HEK293 (cell line): ENCODE measurements at regions not wholly inside any gene's neighbourhood (a gene's known extent, or its start where the extent isn't known, plus 50 kb on each side); places are given as distances from the start of the nearest gene placed in this dataset.

ENCODE experiments used
- CTCF ChIP-seq: fragments of 450-650 bp; formaldehyde crosslinking; IDR thresholded peaks from 2 replicates; pipeline ENCODE4 v1.5.1; 2016; ENCODE audit warnings: missing biosample characterization, missing genetic modification characterization
- YY1 ChIP-seq: fragments of 450-650 bp; formaldehyde crosslinking; IDR thresholded peaks from 2 replicates; pipeline ENCODE4 v1.5.1; 2018; ENCODE audit warnings: missing biosample characterization, missing genetic modification characterization
- ZNF324 ChIP-seq: fragments of 450-650 bp; formaldehyde crosslinking; IDR thresholded peaks from 2 replicates; pipeline ENCODE4 v1.5.1; 2016; ENCODE audit warnings: missing biosample characterization, missing genetic modification characterization

DNA sequence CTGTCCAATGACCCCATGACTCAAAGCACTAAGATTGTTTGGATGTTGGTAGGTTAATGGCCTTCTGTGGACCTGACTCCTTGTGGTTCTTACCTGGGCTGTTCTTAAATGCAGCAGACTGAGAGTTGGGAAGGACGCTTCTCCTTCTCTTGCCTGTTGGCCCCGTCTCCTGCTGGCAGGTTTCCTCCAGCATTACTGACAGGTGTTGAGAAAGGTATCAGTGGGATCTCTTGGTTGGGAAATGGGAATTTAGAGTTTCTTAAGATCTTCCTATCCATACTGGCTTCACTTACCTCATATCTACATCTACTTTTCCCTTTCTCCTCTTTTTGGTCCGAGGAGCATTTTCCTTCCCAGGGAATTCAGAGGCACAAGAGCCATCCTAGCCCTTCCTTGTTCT lies 57.9 kb downstream of the TET3 start:
- TF ChIP-seq YY1 (tag by site-specific recombination) (no peak), CTCF (tag by site-specific recombination) (no peak), ZNF324 (tag by site-specific recombination) (no peak)
